T-helper 2 cell treated with Interferon-gamma antibody and Interleukin-4, amounts not matched to agents 5 μg/mL and 100 μg/mL, for 36 hours (primary cell): ENCODE measurements at regions not wholly inside any gene's neighbourhood (a gene's known extent, or its start where the extent isn't known, plus 50 kb on each side); places are given as distances from the start of the nearest gene placed in this dataset.

Experiments used
- DNase-seq: peaks from one replicate; pipeline ENCODE4 v3.0.0; 2021; ENCODE audit warnings: low spot score
- H3K27ac Mint-ChIP-seq: one replicate; pipeline ENCODE4 v1.8.0; 2021; ENCODE audit warnings: mild to moderate bottlenecking, mixed read lengths
- H3K27me3 Mint-ChIP-seq: one replicate; pipeline ENCODE4 v1.8.0; 2021; ENCODE audit warnings: low read depth, mixed read lengths
- H3K36me3 Mint-ChIP-seq: one replicate; pipeline ENCODE4 v1.8.0; 2021; ENCODE audit warnings: low read depth, mixed read lengths
- H3K4me1 Mint-ChIP-seq: one replicate; pipeline ENCODE4 v1.8.0; 2021; ENCODE audit warnings: low read depth, mixed read lengths
- H3K4me3 Mint-ChIP-seq: one replicate; pipeline ENCODE4 v1.8.0; 2022; ENCODE audit warnings: mild to moderate bottlenecking, moderate library complexity, mixed read lengths
- H3K9me3 Mint-ChIP-seq: one replicate; pipeline ENCODE4 v1.8.0; 2021; ENCODE audit warnings: mixed read lengths

DNA sequence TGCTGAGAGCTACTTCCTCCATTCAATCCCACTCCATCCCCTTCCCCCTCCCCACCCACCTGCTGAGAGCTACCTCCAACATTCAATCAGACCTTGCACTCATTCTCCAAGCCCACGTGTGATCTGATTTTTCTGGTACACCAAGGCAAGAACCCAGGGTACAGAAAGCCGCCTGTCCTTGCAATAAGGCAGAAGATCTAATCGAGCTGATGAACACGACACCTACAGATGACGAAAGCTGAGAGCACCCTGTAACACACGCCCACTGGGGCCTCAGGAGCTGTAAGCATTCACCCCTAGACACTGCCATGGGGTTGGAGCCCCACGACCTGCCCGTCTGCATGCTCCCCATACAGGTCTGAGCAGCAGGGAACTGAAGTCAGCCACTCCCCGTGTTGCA is 58.3 kb downstream of the TRIML1 start:
- H3K4me1 Mint-ChIP-seq, result no peaks in the 10 kb centered on the region
- no peak for DNase-seq
- H3K36me3 Mint-ChIP-seq, result no peaks in the 10 kb centered on the region
- peaks cover 31% of the 10 kb centered on the region for H3K9me3 Mint-ChIP-seq
- H3K27ac Mint-ChIP-seq, result no peak overlapping the region
- H3K4me3 Mint-ChIP-seq, result no peak overlapping the region
- no peaks in the 10 kb centered on the region for H3K27me3 Mint-ChIP-seq

DNA sequence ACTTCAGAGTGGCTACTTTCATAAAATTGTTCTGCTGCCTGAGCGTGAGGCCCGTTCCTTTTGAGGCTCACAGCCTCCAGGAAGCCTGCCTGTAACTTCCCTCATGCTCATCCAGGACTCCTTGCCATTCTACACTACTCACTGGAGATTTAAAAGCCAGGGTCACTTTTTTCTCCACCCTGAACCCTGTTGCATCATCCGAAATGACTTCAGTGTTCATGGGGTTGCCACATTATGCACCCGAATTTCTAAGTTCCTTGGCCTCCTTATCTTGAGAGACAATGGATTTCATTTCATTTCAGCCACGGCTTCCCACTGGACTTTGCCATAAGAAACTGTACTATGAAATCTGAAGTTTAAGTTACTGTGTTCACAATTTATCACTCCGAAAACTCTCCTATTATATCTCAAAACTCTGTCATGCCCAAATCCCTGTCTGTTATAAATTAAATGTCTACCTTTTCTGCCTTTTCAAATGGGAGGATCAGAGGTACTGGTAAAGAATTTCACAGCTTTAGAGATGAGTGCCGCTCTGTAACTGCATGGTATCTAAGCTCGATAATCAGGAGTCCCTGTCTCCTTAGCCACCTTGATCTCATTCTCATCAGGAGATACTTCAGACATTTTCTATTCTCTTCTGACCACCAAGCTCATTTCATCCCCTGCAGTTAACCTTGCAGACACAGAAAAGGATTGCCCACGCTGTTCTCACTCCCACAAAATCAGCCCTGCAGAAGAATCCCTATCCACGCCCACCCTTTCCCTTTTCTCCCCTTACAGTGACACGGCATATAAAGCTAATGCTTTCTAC is 59.9 kb downstream of the TRIML1 start:
- no peaks in the 10 kb centered on the region for H3K36me3 Mint-ChIP-seq
- peaks cover 35% of the 10 kb centered on the region for H3K9me3 Mint-ChIP-seq
- DNase-seq, result no peak
- no peaks in the 10 kb centered on the region for H3K4me1 Mint-ChIP-seq
- H3K4me3 Mint-ChIP-seq, result no peak overlapping the region
- H3K27ac Mint-ChIP-seq, result no peak overlapping the region
- no peaks in the 10 kb centered on the region for H3K27me3 Mint-ChIP-seq

DNA sequence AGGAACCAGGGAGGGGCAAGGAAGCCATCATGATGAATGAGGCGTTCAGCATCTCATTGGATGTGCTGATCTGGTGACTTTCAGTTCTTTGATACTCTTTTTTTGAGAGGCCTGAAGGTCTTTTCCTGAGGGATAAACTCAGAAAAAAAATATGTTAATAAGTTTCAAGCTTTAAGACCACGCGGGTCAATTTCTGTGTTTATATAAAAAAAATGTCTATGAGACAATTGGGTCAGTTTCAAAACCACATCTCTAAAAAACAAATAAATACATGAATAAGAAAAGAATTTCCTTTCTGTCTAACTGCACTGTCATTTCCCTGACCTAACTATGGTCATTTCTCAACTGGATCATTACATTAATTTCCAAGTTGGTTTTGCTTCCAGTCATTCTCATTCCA is 62.6 kb downstream of the TRIML1 start:
- no peak for DNase-seq
- no peak overlapping the region for H3K27ac Mint-ChIP-seq
- H3K36me3 Mint-ChIP-seq, result no peaks in the 10 kb centered on the region
- H3K9me3 Mint-ChIP-seq, result peaks cover 37% of the 10 kb centered on the region
- H3K4me1 Mint-ChIP-seq, result no peaks in the 10 kb centered on the region
- no peaks in the 10 kb centered on the region for H3K27me3 Mint-ChIP-seq
- no peak overlapping the region for H3K4me3 Mint-ChIP-seq

DNA sequence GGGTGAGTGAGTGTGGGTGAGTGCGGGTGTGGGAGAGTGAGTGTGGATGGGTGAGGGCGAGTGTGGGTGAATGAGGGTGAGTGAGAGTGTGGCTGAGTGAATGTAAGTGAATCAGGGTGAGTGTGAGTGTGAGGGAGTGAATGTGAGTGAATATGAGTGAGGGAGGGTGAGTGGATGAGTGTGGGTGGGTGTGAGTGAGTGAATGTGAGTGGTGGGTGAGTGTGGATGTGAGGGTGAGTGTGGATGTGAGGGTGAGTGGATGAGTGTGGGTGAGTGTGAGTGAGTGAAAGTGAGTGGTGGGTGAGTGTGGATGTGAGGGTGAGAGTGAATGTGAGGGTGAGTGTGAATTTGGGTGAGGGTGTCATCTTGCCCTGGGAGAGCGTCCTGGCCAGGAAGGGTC is 67.5 kb downstream of the TRIML1 start:
- Mint-ChIP-seq H3K4me1 (no peaks in the 10 kb centered on the region), H3K9me3 (peaks cover 35% of the 10 kb centered on the region), H3K27ac (no peak overlapping the region), H3K27me3 (no peaks in the 10 kb centered on the region), H3K36me3 (no peaks in the 10 kb centered on the region), H3K4me3 (no peak overlapping the region)
- no peak for DNase-seq

DNA sequence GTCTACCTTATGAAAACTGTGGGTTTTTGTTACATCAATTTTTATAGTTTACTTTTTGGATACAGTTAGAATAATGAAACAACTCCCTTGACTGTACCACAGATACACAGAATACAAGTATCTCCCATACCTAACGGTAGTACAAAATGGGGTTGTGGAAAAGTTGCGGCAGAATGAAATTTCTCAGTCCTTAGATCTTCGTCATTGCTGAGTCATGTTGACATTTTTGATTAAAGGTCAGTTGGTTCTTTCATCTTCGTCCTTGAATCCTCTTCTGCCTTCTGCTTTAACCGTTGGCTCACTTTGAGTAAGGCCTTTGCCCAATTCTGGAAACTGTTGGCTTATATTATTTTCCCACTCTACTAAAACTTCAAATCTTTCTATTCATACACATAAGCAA is 75.6 kb downstream of the TRIML1 start:
- Mint-ChIP-seq H3K9me3 (peaks cover 35% of the 10 kb centered on the region), H3K36me3 (no peaks in the 10 kb centered on the region), H3K4me1 (no peaks in the 10 kb centered on the region), H3K27me3 (no peaks in the 10 kb centered on the region), H3K4me3 (no peak overlapping the region), H3K27ac (no peak overlapping the region)
- DNase-seq, result no peak

DNA sequence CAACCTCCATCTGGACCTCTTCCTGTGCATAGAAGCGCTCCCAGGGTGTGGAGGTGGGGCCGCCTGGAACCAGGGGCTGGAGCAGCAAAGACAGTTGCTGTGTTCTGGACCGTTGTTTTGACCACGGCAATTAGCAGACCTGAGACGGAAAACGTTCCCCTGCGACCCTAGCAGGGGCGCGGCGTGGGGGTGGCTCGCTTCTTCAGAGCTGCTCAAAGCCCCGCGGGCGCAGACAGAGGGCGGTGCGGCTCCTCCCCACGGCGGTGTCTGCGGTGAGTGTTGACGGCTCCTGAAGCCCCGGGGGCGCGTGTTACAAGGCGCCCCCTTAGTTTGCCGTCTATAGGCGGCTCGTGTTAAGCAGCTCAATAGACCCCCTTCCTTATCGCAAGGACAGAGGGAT is 79.2 kb downstream of the TRIML1 start:
- no peaks in the 10 kb centered on the region for H3K27me3 Mint-ChIP-seq
- H3K4me3 Mint-ChIP-seq, result no peak overlapping the region
- H3K36me3 Mint-ChIP-seq, result no peaks in the 10 kb centered on the region
- no peak for DNase-seq
- H3K9me3 Mint-ChIP-seq, result peaks cover 34% of the 10 kb centered on the region
- no peaks in the 10 kb centered on the region for H3K4me1 Mint-ChIP-seq
- no peak overlapping the region for H3K27ac Mint-ChIP-seq

DNA sequence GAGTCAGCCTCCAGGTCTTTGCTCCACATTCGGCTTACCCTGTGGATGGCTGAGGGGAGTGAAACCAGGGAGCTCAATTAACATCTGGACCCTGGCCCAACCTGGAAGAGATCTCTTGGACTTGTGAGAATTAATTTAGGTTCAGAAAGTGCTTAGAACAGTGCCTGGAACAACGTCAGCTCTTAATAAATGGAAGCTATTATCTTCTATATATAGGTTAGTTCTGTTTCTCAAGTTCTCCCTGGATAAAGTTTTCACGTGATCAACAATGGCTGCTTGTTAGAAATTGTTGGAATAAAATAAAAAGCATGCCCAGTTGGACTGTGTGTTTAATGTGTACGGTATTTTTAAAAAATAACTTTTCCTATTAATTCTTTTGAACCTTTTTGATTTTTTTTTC is 80.8 kb downstream of the TRIML1 start:
- Mint-ChIP-seq H3K27ac (no peak overlapping the region), H3K27me3 (no peaks in the 10 kb centered on the region), H3K4me1 (no peaks in the 10 kb centered on the region), H3K9me3 (peaks cover 24% of the 10 kb centered on the region), H3K4me3 (no peak overlapping the region), H3K36me3 (no peaks in the 10 kb centered on the region)
- no peak for DNase-seq

DNA sequence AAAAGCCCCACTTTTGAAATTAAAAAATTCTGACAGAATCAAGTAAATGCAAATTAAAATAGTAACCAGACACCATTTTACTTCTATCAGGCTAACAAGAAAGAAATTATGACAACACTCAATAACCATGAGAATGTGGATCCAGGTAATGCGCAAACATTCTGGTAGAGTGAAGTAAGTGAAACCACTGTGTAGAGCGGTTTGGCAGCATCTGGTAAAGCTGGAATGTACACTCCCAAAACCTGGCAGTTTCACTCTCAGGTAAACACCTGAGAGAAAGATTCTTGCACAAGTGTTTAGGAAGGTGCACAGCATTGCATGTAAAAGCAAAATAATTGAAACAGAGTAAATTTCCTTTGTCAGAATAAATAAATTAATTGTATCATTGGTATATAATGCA is 81.8 kb downstream of the TRIML1 start:
- H3K4me1 Mint-ChIP-seq, result no peaks in the 10 kb centered on the region

DNA sequence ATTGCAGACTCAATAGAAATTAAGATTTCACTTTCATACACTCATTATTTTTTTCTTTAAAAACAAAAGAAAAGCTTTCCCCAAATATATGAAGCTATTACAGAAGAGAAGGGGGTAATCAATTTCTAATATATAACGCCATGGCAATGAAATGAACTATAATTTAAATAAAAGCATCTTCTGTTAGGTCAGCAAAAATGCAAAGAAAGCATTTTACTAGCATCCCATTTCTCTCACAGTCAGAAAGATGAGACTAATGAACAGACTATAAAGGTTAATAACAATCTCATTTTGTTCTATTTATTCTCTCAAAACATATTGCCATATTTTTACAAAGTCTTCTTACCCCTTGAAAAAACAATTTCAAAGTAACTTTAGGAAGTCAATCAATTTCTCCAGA is 89.0 kb downstream of the TRIML1 start:
- Mint-ChIP-seq H3K4me1 (no peaks in the 10 kb centered on the region), H3K27ac (no peak overlapping the region), H3K36me3 (no peaks in the 10 kb centered on the region), H3K9me3 (peaks cover 12% of the 10 kb centered on the region), H3K27me3 (no peaks in the 10 kb centered on the region), H3K4me3 (no peak overlapping the region)
- DNase-seq, result no peak

More for the DNA sequence above, 81.8 kb downstream of the TRIML1 start:
- Mint-ChIP-seq H3K27me3 (no peaks in the 10 kb centered on the region), H3K36me3 (no peaks in the 10 kb centered on the region), H3K9me3 (peaks cover 28% of the 10 kb centered on the region), H3K4me3 (no peak overlapping the region), H3K27ac (no peak overlapping the region)
- no peak for DNase-seq

DNA sequence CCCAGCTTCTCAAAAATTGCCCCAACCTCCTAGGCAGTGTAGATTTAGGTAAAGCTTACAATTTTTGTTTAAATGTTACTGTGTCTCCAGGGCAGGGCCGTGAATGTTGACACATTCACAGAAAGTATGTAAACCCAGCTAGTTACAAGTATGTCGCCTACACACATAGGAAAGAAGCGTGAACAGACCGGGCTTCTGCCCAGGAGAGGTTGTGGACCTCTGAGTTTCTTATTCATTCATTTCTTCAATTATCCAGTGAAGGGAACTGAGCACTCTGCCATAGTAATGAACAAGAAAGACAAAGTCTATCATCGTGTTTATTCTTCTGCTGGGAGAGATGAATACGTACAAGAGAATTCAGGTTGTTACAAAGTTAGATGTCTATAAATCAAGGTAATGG is 93.2 kb downstream of the TRIML1 start:
- DNase-seq, result no peak
- no peak overlapping the region for H3K27ac Mint-ChIP-seq
- no peaks in the 10 kb centered on the region for H3K36me3 Mint-ChIP-seq
- H3K4me3 Mint-ChIP-seq, result no peak overlapping the region
- H3K4me1 Mint-ChIP-seq, result no peaks in the 10 kb centered on the region
- no peaks in the 10 kb centered on the region for H3K27me3 Mint-ChIP-seq
- peaks cover 12% of the 10 kb centered on the region for H3K9me3 Mint-ChIP-seq

DNA sequence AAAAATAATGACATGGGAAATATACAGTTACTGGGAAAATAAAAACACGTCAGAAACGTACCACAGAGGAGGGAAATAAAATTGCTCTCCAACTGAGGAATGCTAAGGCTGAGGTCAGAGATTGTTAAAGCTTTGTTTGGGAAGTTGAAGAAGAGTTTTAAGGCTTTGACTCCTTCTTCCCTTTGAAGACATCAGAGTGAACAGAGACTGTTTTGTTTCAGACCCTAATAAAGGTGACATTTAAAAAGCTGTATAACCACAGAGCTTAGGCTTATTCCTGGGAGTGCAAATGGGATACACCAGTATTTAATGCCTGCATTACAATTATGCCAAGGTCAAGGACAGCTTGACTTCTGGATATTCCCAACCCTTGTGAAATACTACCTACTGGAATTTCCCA is 102.8 kb downstream of the TRIML1 start:
- DNase-seq, result no peak
- Mint-ChIP-seq H3K36me3 (no peaks in the 10 kb centered on the region), H3K9me3 (peaks cover 22% of the 10 kb centered on the region), H3K4me1 (no peaks in the 10 kb centered on the region), H3K27ac (no peak overlapping the region), H3K4me3 (no peak overlapping the region), H3K27me3 (no peaks in the 10 kb centered on the region)

DNA sequence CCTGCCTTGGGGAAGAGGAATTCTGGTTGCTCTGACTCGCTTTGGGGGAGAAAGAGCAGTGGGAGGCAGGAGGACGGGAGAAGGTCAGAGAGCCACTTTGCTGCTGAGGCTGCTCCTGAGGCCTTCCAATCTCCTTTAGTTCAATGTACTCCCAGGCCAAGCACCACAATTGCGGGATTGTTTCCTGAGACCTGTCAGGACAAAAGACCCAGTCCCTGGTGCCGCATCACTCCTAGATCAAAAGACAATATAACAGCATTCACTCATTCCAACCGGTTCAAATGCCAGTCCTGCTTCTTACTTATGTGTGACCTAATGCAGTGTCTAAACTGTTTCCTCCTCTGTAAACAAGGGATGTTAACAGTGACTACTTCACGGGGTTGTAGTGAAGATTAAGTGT is 106.4 kb downstream of the TRIML1 start:
- no peak overlapping the region for H3K4me3 Mint-ChIP-seq
- DNase-seq, result no peak
- H3K36me3 Mint-ChIP-seq, result no peaks in the 10 kb centered on the region
- H3K27me3 Mint-ChIP-seq, result no peaks in the 10 kb centered on the region
- H3K4me1 Mint-ChIP-seq, result no peaks in the 10 kb centered on the region
- no peak overlapping the region for H3K27ac Mint-ChIP-seq
- H3K9me3 Mint-ChIP-seq, result peaks cover 10% of the 10 kb centered on the region

DNA sequence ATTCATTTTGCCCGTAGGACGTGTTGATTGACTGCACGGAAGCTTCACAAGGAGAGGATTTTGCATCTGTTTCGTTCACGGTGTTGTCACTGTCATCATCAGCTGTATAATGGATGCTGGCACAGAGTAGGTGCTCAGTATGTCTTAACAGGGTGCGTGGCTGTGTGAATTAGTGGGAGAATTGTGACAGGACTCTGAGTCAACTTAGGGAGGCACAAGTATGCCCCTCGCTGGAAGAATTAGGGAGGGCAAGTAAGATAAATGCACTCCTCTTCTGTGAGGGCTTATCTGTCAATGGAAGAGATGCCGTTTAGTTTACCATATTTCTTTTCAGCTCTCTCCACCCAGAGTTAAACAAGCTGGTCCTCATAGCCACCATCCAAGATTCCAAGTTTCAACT is 107.2 kb downstream of the TRIML1 start:
- Mint-ChIP-seq H3K9me3 (peaks cover 15% of the 10 kb centered on the region), H3K27me3 (no peaks in the 10 kb centered on the region), H3K27ac (no peak overlapping the region), H3K4me1 (no peaks in the 10 kb centered on the region), H3K36me3 (no peaks in the 10 kb centered on the region), H3K4me3 (no peak overlapping the region)
- no peak for DNase-seq

DNA sequence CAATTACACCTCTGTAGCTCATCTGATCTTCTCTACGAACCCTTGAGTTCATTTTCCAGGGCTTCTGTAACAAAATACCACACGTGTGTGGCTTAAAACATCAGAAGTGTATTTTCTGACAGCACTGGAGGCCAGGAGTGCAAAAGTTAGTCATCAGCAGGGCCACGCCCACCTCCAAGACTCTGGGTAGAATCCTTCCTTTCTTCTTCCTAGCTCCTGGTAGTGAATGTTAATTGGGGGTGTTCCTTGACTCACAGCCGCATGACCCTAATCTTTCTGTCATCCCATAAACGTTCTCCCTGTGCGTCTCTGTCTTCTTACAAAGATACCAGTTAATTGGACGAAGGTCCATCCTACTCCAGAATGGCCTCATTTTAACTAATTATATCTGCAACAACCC is 115.0 kb downstream of the TRIML1 start:
- H3K27ac Mint-ChIP-seq, result no peak overlapping the region
- no peaks in the 10 kb centered on the region for H3K4me1 Mint-ChIP-seq
- no peaks in the 10 kb centered on the region for H3K36me3 Mint-ChIP-seq
- H3K27me3 Mint-ChIP-seq, result no peaks in the 10 kb centered on the region
- H3K9me3 Mint-ChIP-seq, result peaks cover 17% of the 10 kb centered on the region
- H3K4me3 Mint-ChIP-seq, result no peak overlapping the region
- DNase-seq, result no peak

DNA sequence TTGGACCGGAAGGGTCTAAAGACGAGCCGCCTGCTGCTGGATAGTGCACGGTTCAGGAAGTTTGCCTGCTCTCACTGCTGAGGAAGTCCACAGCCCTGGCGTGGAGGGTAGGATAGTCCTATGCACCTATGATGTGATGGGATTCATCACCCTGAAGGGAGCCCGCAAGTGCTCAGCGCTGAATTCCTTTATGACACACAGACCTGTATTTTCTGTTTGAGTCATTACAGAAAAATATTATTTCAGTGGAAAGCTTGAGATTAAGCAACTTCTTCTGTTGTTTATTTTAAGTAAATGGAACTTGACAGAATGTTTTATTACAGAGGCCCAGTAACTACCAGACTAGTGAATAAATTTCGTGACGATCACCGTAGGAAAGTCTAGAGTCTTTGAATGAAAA is 123.2 kb downstream of the TRIML1 start:
- Mint-ChIP-seq H3K4me1 (no peaks in the 10 kb centered on the region), H3K27me3 (no peaks in the 10 kb centered on the region), H3K9me3 (peaks cover 14% of the 10 kb centered on the region), H3K27ac (no peak overlapping the region), H3K4me3 (no peak overlapping the region), H3K36me3 (no peaks in the 10 kb centered on the region)
- no peak for DNase-seq
